Neural progenitor cell (in vitro differentiated cells): ENCODE measurements at regions not wholly inside any gene's neighbourhood (a gene's known extent, or its start where the extent isn't known, plus 50 kb on each side); places are given as distances from the start of the nearest gene placed in this dataset.
"Not testable (repeated sequence)": the region's sequence is repeated elsewhere in the genome, so short reads cannot be mapped to it uniquely, and the experiment has no call there.

Source experiments
- DNase-seq: peaks from one replicate; pipeline ENCODE4 v3.0.0-alpha.2; 2016; ENCODE audit warnings: low spot score
- H2AFZ ChIP-seq: fragments of 200-600 bp; sonication (generic); replicated peaks from 2 replicates; pipeline ENCODE4 v1.6.1; 2016; ENCODE audit warnings: antibody characterized with exemption
- H3F3A ChIP-seq: fragments of 200-600 bp; sonication (generic); 2 replicates; pipeline ENCODE4 v1.6.1; 2016; ENCODE audit warnings: antibody characterized with exemption, low read depth
- H3K27ac ChIP-seq: fragments of 200-600 bp; sonication (generic); 2 replicates; pipeline ENCODE4 v1.5.1; 2016; ENCODE audit warnings: mild to moderate bottlenecking
- H3K27me3 ChIP-seq: fragments of 200-600 bp; sonication (generic); 2 replicates; pipeline ENCODE4 v1.6.1; 2016; ENCODE audit warnings: mild to moderate bottlenecking, moderate library complexity
- H3K36me3 ChIP-seq: fragments of 200-600 bp; sonication (generic); 2 replicates; pipeline ENCODE4 v1.5.1; 2016
- H3K4me1 ChIP-seq: fragments of 200-600 bp; sonication (generic); 2 replicates; pipeline ENCODE4 v1.6.1; 2016; ENCODE audit warnings: mixed run types
- H3K4me2 ChIP-seq: fragments of 200-600 bp; sonication (generic); 2 replicates; pipeline ENCODE4 v1.6.1; 2016
- H3K4me3 ChIP-seq: fragments of 200-600 bp; sonication (generic); 2 replicates; pipeline ENCODE4 v1.5.1; 2016
- H3K79me2 ChIP-seq: fragments of 200-600 bp; sonication (generic); 2 replicates; pipeline ENCODE4 v1.6.1; 2016; ENCODE audit warnings: low read depth
- H3K9ac ChIP-seq: fragments of 200-600 bp; sonication (generic); 2 replicates; pipeline ENCODE4 v1.6.1; 2016
- H3K9me3 ChIP-seq: fragments of 200-600 bp; sonication (generic); 2 replicates; pipeline ENCODE4 v1.5.1; 2016; ENCODE audit warnings: low read depth
- H4K20me1 ChIP-seq: fragments of 200-600 bp; sonication (generic); 2 replicates; pipeline ENCODE4 v1.6.1; 2016; ENCODE audit warnings: low read depth
- H3K27ac Mint-ChIP-seq: 3 replicates; pipeline ENCODE4 v1.8.0; 2021; ENCODE audit warnings: mixed read lengths
- H3K27me3 Mint-ChIP-seq: 2 replicates; pipeline ENCODE4 v1.8.0; 2022; ENCODE audit warnings: low read depth, mild to moderate bottlenecking, inconsistent platforms, moderate library complexity, mixed read lengths; ENCODE audit not compliant: insufficient read depth
- H3K36me3 Mint-ChIP-seq: 3 replicates; pipeline ENCODE4 v1.8.0; 2021; ENCODE audit warnings: mixed read lengths
- H3K4me1 Mint-ChIP-seq: 3 replicates; pipeline ENCODE4 v1.8.0; 2021; ENCODE audit warnings: mixed read lengths
- H3K4me3 Mint-ChIP-seq: 3 replicates; pipeline ENCODE4 v1.8.0; 2021; ENCODE audit warnings: mild to moderate bottlenecking, moderate library complexity, mixed read lengths
- H3K9me3 Mint-ChIP-seq: 3 replicates; pipeline ENCODE4 v1.8.0; 2020; ENCODE audit warnings: mixed read lengths
- EZH2 ChIP-seq: fragments of 200-600 bp; sonication (generic); IDR thresholded peaks from 2 replicates; pipeline ENCODE4 v1.6.1; 2017; ENCODE audit warnings: antibody characterized with exemption, mild to moderate bottlenecking, moderate library complexity
- EZH2phosphoT487 ChIP-seq: fragments of 200-600 bp; sonication (generic); IDR thresholded peaks from 2 replicates; pipeline ENCODE4 v1.6.1; 2017; ENCODE audit warnings: antibody characterized with exemption
- TF ChIP-seq, protein P1 (sequence below): fragments of 200-600 bp; sonication (generic); IDR thresholded peaks from 2 replicates; pipeline ENCODE4 v1.5.1; 2017; ENCODE audit warnings: antibody characterized with exemption, mild to moderate bottlenecking

DNA sequence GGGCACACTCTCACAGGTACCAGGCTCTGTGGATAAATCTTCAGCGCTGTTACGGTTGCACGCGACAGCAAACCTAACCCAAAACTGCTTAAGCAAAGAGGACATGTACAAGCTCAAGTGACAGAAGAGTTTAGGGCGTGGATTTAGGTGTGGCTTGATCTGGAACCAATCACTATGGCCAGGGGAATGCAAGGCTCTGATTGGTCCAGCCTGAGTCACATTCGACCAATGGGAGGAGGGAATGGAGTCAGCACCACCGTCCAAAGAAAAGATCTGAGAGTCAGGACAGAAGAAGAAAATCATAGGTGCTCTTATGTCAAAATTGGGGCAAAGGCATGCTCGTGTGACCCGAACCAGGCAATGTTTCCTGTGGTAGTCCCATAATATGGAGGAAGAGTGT lies 139.0 kb downstream of the TRIM43 start:
- Histone ChIP-seq H3K4me2 (no peak overlapping the region), H3K9me3 (peaks cover 3% of the 10 kb centered on the region), H3K4me3 (no peak overlapping the region), H3K9ac (no peak overlapping the region), H3K36me3 (no peaks in the 10 kb centered on the region), H3F3A (no peaks in the 10 kb centered on the region), H3K27me3 (no peaks in the 10 kb centered on the region), H2AFZ (no peak overlapping the region), H3K4me1 (no peaks in the 10 kb centered on the region), H3K27ac (no peak overlapping the region), H3K79me2 (no peaks in the 10 kb centered on the region), H4K20me1 (no peaks in the 10 kb centered on the region)
- H3K27ac Mint-ChIP-seq: no peak overlapping the region
- H3K27me3 Mint-ChIP-seq: no peaks in the 10 kb centered on the region
- H3K4me1 Mint-ChIP-seq: peaks cover 5% of the 10 kb centered on the region
- no peak overlapping the region for H3K4me3 Mint-ChIP-seq
- no peaks in the 10 kb centered on the region for H3K36me3 Mint-ChIP-seq
- no peak for DNase-seq
- H3K9me3 Mint-ChIP-seq: peaks cover 7% of the 10 kb centered on the region
- TF ChIP-seq, protein P1, sequence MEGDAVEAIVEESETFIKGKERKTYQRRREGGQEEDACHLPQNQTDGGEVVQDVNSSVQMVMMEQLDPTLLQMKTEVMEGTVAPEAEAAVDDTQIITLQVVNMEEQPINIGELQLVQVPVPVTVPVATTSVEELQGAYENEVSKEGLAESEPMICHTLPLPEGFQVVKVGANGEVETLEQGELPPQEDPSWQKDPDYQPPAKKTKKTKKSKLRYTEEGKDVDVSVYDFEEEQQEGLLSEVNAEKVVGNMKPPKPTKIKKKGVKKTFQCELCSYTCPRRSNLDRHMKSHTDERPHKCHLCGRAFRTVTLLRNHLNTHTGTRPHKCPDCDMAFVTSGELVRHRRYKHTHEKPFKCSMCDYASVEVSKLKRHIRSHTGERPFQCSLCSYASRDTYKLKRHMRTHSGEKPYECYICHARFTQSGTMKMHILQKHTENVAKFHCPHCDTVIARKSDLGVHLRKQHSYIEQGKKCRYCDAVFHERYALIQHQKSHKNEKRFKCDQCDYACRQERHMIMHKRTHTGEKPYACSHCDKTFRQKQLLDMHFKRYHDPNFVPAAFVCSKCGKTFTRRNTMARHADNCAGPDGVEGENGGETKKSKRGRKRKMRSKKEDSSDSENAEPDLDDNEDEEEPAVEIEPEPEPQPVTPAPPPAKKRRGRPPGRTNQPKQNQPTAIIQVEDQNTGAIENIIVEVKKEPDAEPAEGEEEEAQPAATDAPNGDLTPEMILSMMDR: no peak
- TF ChIP-seq EZH2phosphoT487 (no peak), EZH2 (no peak)

DNA sequence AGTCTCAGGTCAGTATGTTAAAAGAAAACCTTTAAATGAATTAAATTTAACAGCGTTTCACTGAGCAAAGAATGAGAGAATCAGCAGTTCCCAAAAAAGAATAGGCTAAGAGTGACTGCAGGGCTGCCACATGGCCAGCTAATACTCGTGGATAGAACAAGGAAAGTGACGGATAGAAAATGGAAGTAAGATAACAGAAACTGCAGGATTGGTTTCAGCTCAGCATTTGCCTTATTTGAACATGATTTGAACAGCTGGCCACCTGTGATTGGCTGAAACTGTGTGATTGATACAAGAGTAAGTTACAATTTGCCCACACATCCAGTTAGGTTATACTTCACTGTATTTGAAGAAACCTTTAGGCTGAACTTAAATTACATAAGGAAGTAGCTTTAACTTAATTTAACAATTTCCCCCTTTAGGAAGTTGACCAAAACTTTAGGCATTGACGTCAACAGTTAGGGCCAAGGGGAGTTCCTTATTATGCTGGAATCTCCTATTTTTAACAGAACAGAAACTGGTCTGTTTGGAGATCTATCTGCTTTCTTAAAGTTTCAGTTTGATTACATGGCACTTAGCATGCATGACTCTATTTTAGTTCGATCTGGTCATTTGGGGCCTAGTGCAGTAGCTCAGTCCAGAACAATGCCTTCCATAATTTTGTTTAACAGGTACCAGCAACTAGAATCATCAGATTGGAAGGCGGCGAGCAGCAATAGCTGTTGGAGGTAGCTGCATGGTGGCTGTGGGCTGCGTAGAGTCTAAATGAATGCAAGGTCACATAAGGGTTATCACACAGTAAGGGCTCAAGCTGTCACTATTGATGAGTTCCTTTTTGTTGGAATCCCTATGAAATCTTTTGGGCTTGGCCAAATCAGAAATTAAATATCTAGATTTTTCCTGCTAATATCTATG lies 143.4 kb downstream of the TRIM43 start:
- Histone ChIP-seq H3F3A (no peaks in the 10 kb centered on the region), H3K27ac (no peak overlapping the region), H3K36me3 (no peaks in the 10 kb centered on the region), H3K27me3 (no peaks in the 10 kb centered on the region), H3K4me3 (no peak overlapping the region), H3K4me1 (no peaks in the 10 kb centered on the region), H4K20me1 (no peaks in the 10 kb centered on the region), H3K4me2 (no peak overlapping the region), H2AFZ (no peak overlapping the region), H3K9me3 (no peaks in the 10 kb centered on the region), H3K79me2 (no peaks in the 10 kb centered on the region), H3K9ac (no peak overlapping the region)
- H3K27ac Mint-ChIP-seq: no peak overlapping the region
- no peak overlapping the region for H3K4me3 Mint-ChIP-seq
- peaks cover 6% of the 10 kb centered on the region for H3K4me1 Mint-ChIP-seq
- TF ChIP-seq EZH2phosphoT487 (no peak), EZH2 (no peak)
- TF ChIP-seq, protein P1: no peak
- H3K9me3 Mint-ChIP-seq: peaks cover 8% of the 10 kb centered on the region
- no peaks in the 10 kb centered on the region for H3K27me3 Mint-ChIP-seq
- no peaks in the 10 kb centered on the region for H3K36me3 Mint-ChIP-seq
- DNase-seq: no peak

DNA sequence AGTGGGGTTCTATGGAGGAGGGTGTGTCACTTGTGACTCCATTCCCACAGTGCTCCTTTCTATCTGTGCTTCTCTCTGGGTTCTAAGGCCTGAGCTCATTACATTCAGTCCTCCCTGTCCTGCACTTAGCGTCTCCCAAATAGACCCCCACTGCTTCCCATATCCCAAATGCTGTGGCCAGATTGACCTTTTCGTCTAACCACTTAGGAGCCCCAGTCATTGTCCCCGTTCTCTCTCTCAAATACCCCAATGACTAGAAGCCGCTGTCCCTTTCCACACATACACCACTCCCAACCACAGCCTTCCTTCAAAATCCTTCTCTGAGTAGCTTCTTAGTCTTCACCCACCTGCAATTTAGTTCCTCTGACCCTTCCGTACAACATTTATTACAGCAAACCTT lies 146.5 kb downstream of the TRIM43 start:
- Mint-ChIP-seq H3K4me1 (peaks cover 6% of the 10 kb centered on the region), H3K27ac (no peak overlapping the region), H3K4me3 (no peak overlapping the region), H3K36me3 (no peaks in the 10 kb centered on the region), H3K27me3 (peaks cover 3% of the 10 kb centered on the region), H3K9me3 (peaks cover 2% of the 10 kb centered on the region)
- no peaks in the 10 kb centered on the region for H3K4me1 ChIP-seq
- no peak overlapping the region for H2AFZ ChIP-seq
- no peak overlapping the region for H3K9ac ChIP-seq
- no peak overlapping the region for H3K4me3 ChIP-seq
- H3K4me2 ChIP-seq: no peak overlapping the region
- no peaks in the 10 kb centered on the region for H3K36me3 ChIP-seq
- DNase-seq: no peak
- TF ChIP-seq EZH2phosphoT487 (no peak), EZH2 (no peak)
- TF ChIP-seq, protein P1: no peak
- H3K79me2 ChIP-seq: no peaks in the 10 kb centered on the region
- no peaks in the 10 kb centered on the region for H3K9me3 ChIP-seq
- no peaks in the 10 kb centered on the region for H4K20me1 ChIP-seq
- H3K27me3 ChIP-seq: no peaks in the 10 kb centered on the region
- H3K27ac ChIP-seq: no peak overlapping the region
- H3F3A ChIP-seq: no peaks in the 10 kb centered on the region

DNA sequence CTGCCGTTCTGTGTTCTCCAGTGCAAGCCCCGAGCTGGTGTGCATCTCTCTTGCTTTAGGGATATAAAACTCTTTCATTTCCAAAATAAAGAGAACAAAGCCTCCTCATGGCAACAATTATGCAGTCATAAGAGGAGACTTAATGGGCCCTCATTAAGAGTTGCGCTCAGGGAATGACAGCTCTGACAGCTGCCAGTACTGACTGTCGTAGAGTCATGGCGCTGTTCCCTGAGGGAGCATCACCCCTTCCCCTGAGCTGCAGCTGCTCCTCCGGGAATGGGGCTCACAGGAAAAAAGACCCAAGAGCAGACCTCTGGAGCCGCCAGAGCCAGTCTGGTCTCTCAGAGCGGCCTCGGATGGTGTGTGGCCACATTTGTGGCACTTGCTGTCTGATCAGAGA lies 160.3 kb downstream of the TRIM43 start:
- H3K4me1 ChIP-seq, H3K79me2 ChIP-seq, H3K27me3 Mint-ChIP-seq, H3K9me3 Mint-ChIP-seq, H3K27ac ChIP-seq, H3F3A ChIP-seq, DNase-seq, H3K4me3 Mint-ChIP-seq, H3K27me3 ChIP-seq, H3K27ac Mint-ChIP-seq, H2AFZ ChIP-seq, H3K9me3 ChIP-seq, H3K4me3 ChIP-seq, H3K4me2 ChIP-seq, H4K20me1 ChIP-seq, H3K36me3 Mint-ChIP-seq, H3K4me1 Mint-ChIP-seq, H3K9ac ChIP-seq, H3K36me3 ChIP-seq: not testable (repeated sequence)

DNA sequence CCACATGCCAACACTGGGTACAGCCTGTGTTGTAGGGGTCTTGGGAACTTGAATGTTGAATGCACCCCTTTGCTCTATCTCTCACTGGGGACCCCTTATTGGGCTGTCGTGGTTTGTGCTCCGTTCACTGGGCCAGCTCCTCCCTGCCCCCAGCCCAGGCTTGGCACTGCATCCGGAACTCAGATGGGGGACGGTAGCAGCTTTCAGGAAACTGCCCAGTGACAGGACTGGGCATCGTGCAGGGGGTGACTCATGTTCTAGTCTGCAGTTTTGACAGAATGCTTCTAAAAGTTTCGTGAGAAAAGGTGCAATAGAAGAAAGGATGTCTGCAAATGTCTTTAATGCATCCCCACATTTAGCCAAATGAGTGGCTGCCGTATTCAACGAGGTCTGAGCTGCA lies 162.0 kb downstream of the TRIM43 start:
- not testable (repeated sequence) for H3K9me3 Mint-ChIP-seq, H3K4me3 ChIP-seq, H4K20me1 ChIP-seq, H3K4me1 Mint-ChIP-seq, H3F3A ChIP-seq, H3K27me3 Mint-ChIP-seq, H3K9me3 ChIP-seq, H3K4me2 ChIP-seq, H3K36me3 Mint-ChIP-seq, H3K79me2 ChIP-seq, H3K36me3 ChIP-seq, DNase-seq, H3K4me1 ChIP-seq, H3K27me3 ChIP-seq, H3K9ac ChIP-seq, H3K27ac ChIP-seq, H3K27ac Mint-ChIP-seq, H2AFZ ChIP-seq, H3K4me3 Mint-ChIP-seq

DNA sequence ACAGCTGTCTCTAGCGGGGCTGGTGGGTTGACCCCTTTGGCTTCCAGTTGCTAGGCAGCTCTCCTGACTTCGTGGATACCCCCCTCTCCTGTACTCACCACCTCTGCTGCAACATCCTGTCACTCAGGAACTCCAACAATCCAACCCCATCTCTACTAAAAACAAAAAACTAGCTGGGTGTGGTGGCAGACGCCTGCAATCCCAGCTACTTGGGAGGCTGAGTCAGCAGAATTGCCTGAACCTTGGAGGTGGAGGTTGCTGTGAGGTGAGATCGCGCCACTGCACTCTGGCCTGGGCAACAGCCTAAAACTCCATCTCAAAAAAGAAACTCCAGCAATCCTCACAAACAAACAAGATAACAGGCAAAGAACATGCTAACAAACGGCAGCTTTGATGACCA lies 162.4 kb downstream of the TRIM43 start:
- not testable (repeated sequence) for DNase-seq, H2AFZ ChIP-seq, H3K79me2 ChIP-seq, H3K4me1 ChIP-seq, H3K36me3 Mint-ChIP-seq, H3K9me3 Mint-ChIP-seq, H3K36me3 ChIP-seq, H3K4me2 ChIP-seq, H4K20me1 ChIP-seq, H3K4me3 ChIP-seq, H3K27ac Mint-ChIP-seq, H3K27me3 Mint-ChIP-seq, H3K9ac ChIP-seq, H3K4me1 Mint-ChIP-seq, H3K27me3 ChIP-seq, H3K9me3 ChIP-seq, H3K27ac ChIP-seq, H3K4me3 Mint-ChIP-seq, H3F3A ChIP-seq
